ENCODE measurements at regions not wholly inside any gene's neighbourhood (a gene's known extent, or its start where the extent isn't known, plus 50 kb on each side); places are given as distances from the start of the nearest gene placed in this dataset.

- FAIRE-seq (no peak), ATAC-seq (no peak), DNase-seq (ENCODE audit: low read depth in 1 of 2, low spot score in 1 of 2) (no peak)
- ChIA-PET POLR2A (no interaction called here), CTCF (interaction anchor here (1.3 kb wide), 1 partner anchor 122 kb away, joined by 3 read pairs; no protein-coding TSS in a partner anchor)
- no peak overlapping the region for H3K27ac ChIP-seq
- no peaks in the 10 kb centered on the region for H3K9me3 ChIP-seq
- WGBS (ENCODE audit: missing lambda C conversion rate): 62% methylated on average over 6 of the region's 14 CpGs
- TF ChIP-seq BHLHE40 (IDR thresholded peaks at IDR 0.05; ENCODE audit: low read depth, low read length): no peak
- TF ChIP-seq GATA3 (IDR thresholded peaks at IDR 0.05; ENCODE audit: borderline replicate concordance): no peak
- no peak for TF ChIP-seq CBX2 (IDR thresholded peaks at IDR 0.05; ENCODE audit: borderline replicate concordance, low read depth)
- TF ChIP-seq NFE2L2 (conservative IDR thresholded peaks at IDR 0.05; ENCODE audit: low read length): no peak
- no peak for TF ChIP-seq FOSB (CRISPR knock-in tag; IDR thresholded peaks at IDR 0.05)
- no peak for TF ChIP-seq ZNF302 (CRISPR knock-in tag; IDR thresholded peaks at IDR 0.05)
- TF ChIP-seq PBX3 (IDR thresholded peaks at IDR 0.05): no peak
- H3K4me1 ChIP-seq: no peaks in the 10 kb centered on the region
- H3K4me3 ChIP-seq: no peak overlapping the region
- no peak overlapping the region for H3K4me2 ChIP-seq
These were observed 465.5 kb downstream of the MATN1 start for GRCh38 chr1:30257742-30258380.

GRCh38 chr1:30257322-30257721, 466.1 kb downstream of the MATN1 start:
- WGBS (ENCODE audit: missing lambda C conversion rate): no CpG with 5 or more reads among the region's 1 CpG
- ChIA-PET CTCF (interaction anchor here (1.3 kb wide), 1 partner anchor 123 kb away, joined by 3 read pairs; no protein-coding TSS in a partner anchor), POLR2A (no interaction called here)
- DNase-seq (ENCODE audit: low read depth in 1 of 2, low spot score in 1 of 2): no peak
- TF ChIP-seq MAFK (IDR thresholded peaks at IDR 0.05; ENCODE audit: partially characterized antibody): no peak
- no peak for TF ChIP-seq CHD4 (IDR thresholded peaks at IDR 0.05; ENCODE audit: borderline replicate concordance)
- no peak for TF ChIP-seq CBX2 (IDR thresholded peaks at IDR 0.05; ENCODE audit: borderline replicate concordance, low read depth)
- TF ChIP-seq HDAC2 (IDR thresholded peaks at IDR 0.05): no peak
- no peak for TF ChIP-seq ZNF302 (CRISPR knock-in tag; IDR thresholded peaks at IDR 0.05)
- no peak for TF ChIP-seq ELK1 (IDR thresholded peaks at IDR 0.05; ENCODE audit: low read depth, low read length)
- no peak for TF ChIP-seq EHF (CRISPR knock-in tag; IDR thresholded peaks at IDR 0.05)
- Histone ChIP-seq H3K27ac (no peak overlapping the region), H3K4me3 (no peak overlapping the region), H3K9me3 (no peaks in the 10 kb centered on the region), H3K4me2 (no peak overlapping the region), H3K4me1 (no peaks in the 10 kb centered on the region)
- FAIRE-seq: no peak
- ATAC-seq: no peak

DNA sequence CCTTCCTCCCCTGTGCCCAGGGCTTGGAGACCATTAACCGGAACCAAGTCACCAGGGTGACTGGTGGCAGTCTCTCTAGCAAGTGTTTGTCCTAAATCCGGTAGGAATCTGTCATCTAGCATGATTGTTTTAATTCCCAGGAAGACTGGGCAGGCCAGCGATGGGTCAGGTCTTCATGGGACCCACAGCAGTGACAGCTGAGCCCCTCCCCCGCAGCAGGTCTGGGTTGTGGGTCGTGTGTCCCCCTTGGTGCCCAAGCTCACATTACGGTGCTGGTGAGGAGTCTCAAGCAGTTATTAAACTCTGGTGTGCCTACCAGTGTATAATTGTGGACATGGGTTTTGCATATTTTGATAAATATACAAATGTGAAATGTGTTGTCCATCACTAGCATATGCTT, 466.5 kb downstream of the MATN1 start:
- no peak for DNase-seq (ENCODE audit: low read depth in 1 of 2, low spot score in 1 of 2)
- 0% methylated on average over 1 of the region's 6 CpGs for WGBS (ENCODE audit: missing lambda C conversion rate)
- no peak for ATAC-seq
- Histone ChIP-seq H3K27ac (no peak overlapping the region), H3K4me2 (no peak overlapping the region), H3K9me3 (no peaks in the 10 kb centered on the region), H3K4me3 (no peak overlapping the region), H3K4me1 (no peaks in the 10 kb centered on the region)
- TF ChIP-seq HMGXB4 (CRISPR knock-in tag; IDR thresholded peaks at IDR 0.05; ENCODE audit: borderline replicate concordance): no peak
- no peak for TF ChIP-seq FOXS1 (CRISPR knock-in tag; IDR thresholded peaks at IDR 0.05)
- no peak for TF ChIP-seq MYC (IDR thresholded peaks at IDR 0.05; ENCODE audit: borderline replicate concordance, low read length)
- no peak for TF ChIP-seq KDM1A (IDR thresholded peaks at IDR 0.05; ENCODE audit: low read depth)
- TF ChIP-seq PHF8 (IDR thresholded peaks at IDR 0.05; ENCODE audit: borderline replicate concordance, low read depth): no peak
- no peak for TF ChIP-seq ELK1 (IDR thresholded peaks at IDR 0.05; ENCODE audit: low read depth, low read length)
- no peak for TF ChIP-seq CBX8 (IDR thresholded peaks at IDR 0.05)
- TF ChIP-seq JUN (IDR thresholded peaks at IDR 0.05): no peak
- TF ChIP-seq PBX3 (IDR thresholded peaks at IDR 0.05): no peak
- no peak for TF ChIP-seq MAFK (IDR thresholded peaks at IDR 0.05; ENCODE audit: partially characterized antibody)
- no peak for TF ChIP-seq CEBPB (IDR thresholded peaks at IDR 0.05)
- TF ChIP-seq MAZ (IDR thresholded peaks at IDR 0.05; ENCODE audit: borderline replicate concordance, low read depth, low read length): no peak
- no peak for TF ChIP-seq FOSB (CRISPR knock-in tag; IDR thresholded peaks at IDR 0.05)
- TF ChIP-seq RAD21 (conservative IDR thresholded peaks at IDR 0.05 in 1 of 2, IDR thresholded peaks at IDR 0.05 in 1 of 2): no peak
- no peak for TF ChIP-seq KDM5A (IDR thresholded peaks at IDR 0.05)
- TF ChIP-seq NPAS2 (CRISPR knock-in tag; IDR thresholded peaks at IDR 0.05; ENCODE audit: borderline replicate concordance): no peak
- TF ChIP-seq GATA3 (IDR thresholded peaks at IDR 0.05; ENCODE audit: borderline replicate concordance): no peak
- TF ChIP-seq NFE2L2 (conservative IDR thresholded peaks at IDR 0.05; ENCODE audit: low read length): no peak
- TF ChIP-seq HOXB13 (CRISPR knock-in tag; IDR thresholded peaks at IDR 0.05; ENCODE audit: low read depth): no peak
- no peak for FAIRE-seq
- ChIA-PET POLR2A (no interaction called here), CTCF (interaction anchor here (1.3 kb wide), 1 partner anchor 123 kb away, joined by 3 read pairs; no protein-coding TSS in a partner anchor)
